Activated CD8-positive, alpha-beta memory T cell treated with anti-CD3 and anti-CD28 coated beads, Interleukin-2, amount 50 U/mL, for 24 hours (primary cell): ENCODE measurements at regions not wholly inside any gene's neighbourhood (a gene's known extent, or its start where the extent isn't known, plus 50 kb on each side); places are given as distances from the start of the nearest gene placed in this dataset.
"Not testable (repeated sequence)": the region's sequence is repeated elsewhere in the genome, so short reads cannot be mapped to it uniquely, and the experiment has no call there.

Experiments used
- DNase-seq: peaks from one replicate; pipeline ENCODE4 v3.0.0-alpha.2; 2020; ENCODE audit errors: extremely low read depth

GRCh38 chr9:7347556-7347955 lies 452.0 kb downstream of the DMAC1 start:
- no peak for DNase-seq

GRCh38 chr9:7346144-7346543 lies 453.4 kb downstream of the DMAC1 start:
- no peak for DNase-seq

- DNase-seq, result no peak
Measured at GRCh38 chr9:7342736-7343135, 456.8 kb downstream of the DMAC1 start.

- DNase-seq, result no peak
Measured at GRCh38 chr9:7342229-7342628, 457.3 kb downstream of the DMAC1 start.

- DNase-seq, result no peak
Measured at GRCh38 chr9:7341571-7341970, 458.0 kb downstream of the DMAC1 start.

- no peak for DNase-seq
Measured at GRCh38 chr9:7340451-7340850, 459.1 kb downstream of the DMAC1 start.

GRCh38 chr9:7338586-7339281 lies 460.8 kb downstream of the DMAC1 start:
- DNase-seq, result no peak

GRCh38 chr9:7336356-7337065 lies 463.1 kb downstream of the DMAC1 start:
- DNase-seq, result no peak

GRCh38 chr9:7333719-7334118 lies 465.9 kb downstream of the DMAC1 start:
- DNase-seq, result no peak

- DNase-seq, result no peak
Measured at GRCh38 chr9:7332780-7333179, 466.8 kb downstream of the DMAC1 start.

GRCh38 chr9:7328453-7328852 lies 471.1 kb downstream of the DMAC1 start:
- no peak for DNase-seq

- no peak for DNase-seq
Measured at GRCh38 chr9:7325995-7326394, 473.6 kb downstream of the DMAC1 start.

- no peak for DNase-seq
Measured at GRCh38 chr9:7324152-7324598, 475.4 kb downstream of the DMAC1 start.

- no peak for DNase-seq
Measured at GRCh38 chr9:7320841-7321240, 478.7 kb downstream of the DMAC1 start.

GRCh38 chr9:7320139-7320538 lies 479.4 kb downstream of the DMAC1 start:
- DNase-seq, result no peak

GRCh38 chr9:7318920-7319319 lies 480.7 kb downstream of the DMAC1 start:
- DNase-seq, result no peak

GRCh38 chr9:7316967-7317366 lies 482.6 kb downstream of the DMAC1 start:
- no peak for DNase-seq

GRCh38 chr9:7316166-7316795 lies 483.3 kb downstream of the DMAC1 start:
- DNase-seq, result no peak

- no peak for DNase-seq
Measured at GRCh38 chr9:7315746-7316145, 483.8 kb downstream of the DMAC1 start.

GRCh38 chr9:7315116-7315515 lies 484.5 kb downstream of the DMAC1 start:
- no peak for DNase-seq

- DNase-seq, result no peak
Measured at GRCh38 chr9:7313389-7313788, 486.2 kb downstream of the DMAC1 start.

GRCh38 chr9:7309051-7309450 lies 490.5 kb downstream of the DMAC1 start:
- not testable (repeated sequence) for DNase-seq

GRCh38 chr9:7305677-7306076 lies 493.9 kb downstream of the DMAC1 start:
- no peak for DNase-seq
